NB4 (cell line): ENCODE measurements at regions not wholly inside any gene's neighbourhood (a gene's known extent, or its start where the extent isn't known, plus 50 kb on each side); places are given as distances from the start of the nearest gene placed in this dataset.

Source experiments
- CTCF ChIP-seq: IDR thresholded peaks from one replicate; pipeline ENCODE4 v1.5.1; 2012; ENCODE audit warnings: low read depth, low read length
- POLR2A ChIP-seq: IDR thresholded peaks from 2 replicates; pipeline ENCODE4 v1.6.1; 2011; ENCODE audit warnings: mild to moderate bottlenecking; ENCODE audit not compliant: insufficient read length; ENCODE audit errors: extremely low read depth

DNA sequence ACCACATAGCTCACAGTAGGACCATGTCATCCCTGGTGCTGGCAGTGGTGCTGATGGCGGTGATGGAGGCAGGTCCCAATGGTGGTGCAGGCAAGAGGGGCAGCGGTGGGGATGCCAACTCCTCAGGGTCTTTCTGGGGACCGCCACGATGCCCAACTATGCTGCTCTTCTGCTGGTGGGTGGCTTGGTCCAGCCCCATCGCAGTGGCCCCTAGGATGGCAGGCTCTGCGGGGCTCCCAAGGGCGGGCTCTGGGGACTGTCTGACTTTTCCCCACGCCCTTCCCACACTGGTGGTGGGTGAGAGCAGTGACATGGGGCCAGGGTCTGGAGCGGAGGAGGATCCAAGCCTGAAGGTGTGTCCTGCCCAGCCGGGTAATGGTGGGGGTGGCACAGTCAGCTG lies 288.9 kb upstream of the RIOK2 start:
- TF ChIP-seq CTCF (no peak), POLR2A (no peak)
